ENCODE measurements at regions not wholly inside any gene's neighbourhood (a gene's known extent, or its start where the extent isn't known, plus 50 kb on each side); places are given as distances from the start of the nearest gene placed in this dataset.

GRCh38 chr4:96383349-96383748, 543.5 kb downstream of the PDHA2 start:
- Histone ChIP-seq H3K9me3 (ENCODE audit: control extremely low read depth in 1 of 3, control insufficient read depth in 2 of 3, insufficient read depth in 1 of 3, low read length in 2 of 3) (no peaks in the 10 kb centered on the region), H3K27ac (ENCODE audit: low read length in 2 of 2) (no peak overlapping the region), H3K4me3 (ENCODE audit: control extremely low read depth in 1 of 5, extremely low read depth in 1 of 5, insufficient read depth in 1 of 5, low read depth in 2 of 5, low read length in 4 of 5) (no peak overlapping the region), H3K79me2 (ENCODE audit: control insufficient read depth, insufficient read depth, low read length) (no peaks in the 10 kb centered on the region), H2AFZ (ENCODE audit: insufficient read depth, low read depth, low read length, poor library complexity, severe bottlenecking) (no peak overlapping the region), H3K36me3 (replicated peaks in 1 of 2; ENCODE audit: control extremely low read depth in 1 of 2, control insufficient read depth in 1 of 2, extremely low read depth in 1 of 2, insufficient read depth in 2 of 2, low read length in 1 of 2) (no peaks in the 10 kb centered on the region), H3K4me2 (replicated peaks; ENCODE audit: low read depth, low read length, poor library complexity, severe bottlenecking) (no peak overlapping the region), H3K9ac (ENCODE audit: low read length) (no peak overlapping the region), H3K4me1 (ENCODE audit: control insufficient read depth in 2 of 2, insufficient read depth in 2 of 2, low read length in 2 of 2) (no peaks in the 10 kb centered on the region), H4K20me1 (ENCODE audit: control insufficient read depth, insufficient read depth, low read length, poor library complexity, severe bottlenecking) (no peaks in the 10 kb centered on the region), H3K27me3 (replicated peaks in 1 of 4; ENCODE audit: control extremely low read depth in 1 of 4, control insufficient read depth in 3 of 4, insufficient read depth in 4 of 4, low read length in 3 of 4) (no peaks in the 10 kb centered on the region)
- intact Hi-C loops (cut with micrococcal nuclease): no loop called here
- ATAC-seq (ENCODE audit: low read depth) (no peak), DNase-seq (no peak)
- Mint-ChIP-seq H3K4me3 (no peak overlapping the region), H3K27ac (no peak overlapping the region), H3K27me3 (no peaks in the 10 kb centered on the region), H3K9me3 (ENCODE audit: insufficient read depth) (peaks cover 2% of the 10 kb centered on the region), H3K4me1 (no peaks in the 10 kb centered on the region)
- ChIA-PET POLR2A (no interaction called here), CTCF (no interaction called here)
- no peak for TF ChIP-seq CTCF (IDR thresholded peaks at IDR 0.05)
- TF ChIP-seq EZH2 (IDR thresholded peaks at IDR 0.05; ENCODE audit: borderline replicate concordance, insufficient read depth, low read depth, low read length, poor library complexity, severe bottlenecking): no peak

GRCh38 chr4:96389770-96390169, 549.9 kb downstream of the PDHA2 start:
- DNase-seq (no peak), ATAC-seq (ENCODE audit: low read depth) (no peak)
- Histone ChIP-seq H3K9ac (ENCODE audit: low read length) (no peak overlapping the region), H3K36me3 (replicated peaks in 1 of 2; ENCODE audit: control extremely low read depth in 1 of 2, control insufficient read depth in 1 of 2, extremely low read depth in 1 of 2, insufficient read depth in 2 of 2, low read length in 1 of 2) (no peaks in the 10 kb centered on the region), H3K4me1 (ENCODE audit: control insufficient read depth in 2 of 2, insufficient read depth in 2 of 2, low read length in 2 of 2) (no peaks in the 10 kb centered on the region), H3K4me3 (ENCODE audit: control extremely low read depth in 1 of 5, extremely low read depth in 1 of 5, insufficient read depth in 1 of 5, low read depth in 2 of 5, low read length in 4 of 5) (no peak overlapping the region), H4K20me1 (ENCODE audit: control insufficient read depth, insufficient read depth, low read length, poor library complexity, severe bottlenecking) (no peaks in the 10 kb centered on the region), H3K27me3 (replicated peaks in 1 of 4; ENCODE audit: control extremely low read depth in 1 of 4, control insufficient read depth in 3 of 4, insufficient read depth in 4 of 4, low read length in 3 of 4) (no peaks in the 10 kb centered on the region), H3K4me2 (replicated peaks; ENCODE audit: low read depth, low read length, poor library complexity, severe bottlenecking) (no peak overlapping the region), H2AFZ (ENCODE audit: insufficient read depth, low read depth, low read length, poor library complexity, severe bottlenecking) (no peak overlapping the region), H3K9me3 (ENCODE audit: control extremely low read depth in 1 of 3, control insufficient read depth in 2 of 3, insufficient read depth in 1 of 3, low read length in 2 of 3) (no peaks in the 10 kb centered on the region), H3K27ac (ENCODE audit: low read length in 2 of 2) (no peak overlapping the region), H3K79me2 (ENCODE audit: control insufficient read depth, insufficient read depth, low read length) (no peaks in the 10 kb centered on the region)
- ChIA-PET CTCF (no interaction called here), POLR2A (no interaction called here)
- Mint-ChIP-seq H3K4me1 (no peaks in the 10 kb centered on the region), H3K9me3 (ENCODE audit: insufficient read depth) (peaks cover 3% of the 10 kb centered on the region), H3K4me3 (no peak overlapping the region), H3K27me3 (no peaks in the 10 kb centered on the region), H3K27ac (no peak overlapping the region)
- no peak for TF ChIP-seq EZH2 (IDR thresholded peaks at IDR 0.05; ENCODE audit: borderline replicate concordance, insufficient read depth, low read depth, low read length, poor library complexity, severe bottlenecking)
- TF ChIP-seq CTCF (IDR thresholded peaks at IDR 0.05): no peak
- intact Hi-C loops (cut with micrococcal nuclease): no loop called here
- no CpG with 5 or more reads among the region's 2 CpGs for WGBS (ENCODE audit: insufficient coverage)
